IMR-90 (cell line): ENCODE measurements at regions not wholly inside any gene's neighbourhood (a gene's known extent, or its start where the extent isn't known, plus 50 kb on each side); places are given as distances from the start of the nearest gene placed in this dataset.

Experiments
- ATAC-seq: fragments of 200-7000 bp; cut with Tn5 transposase; 2 replicates; pipeline ENCODE4 v1.9.1; 2020; ENCODE audit warnings: low read depth, mild to moderate bottlenecking, moderate library complexity
- BruUV-seq: library from RNA; stranded (reverse); fragments of 400-500 nt; replicated peaks from 2 replicates; lab custom pipeline; 2021; lab: Mats Ljungman, UMichigan
- CTCF ChIA-PET: fragments of 300-600 bp; formaldehyde crosslinking; extraction: SDS; loops from one replicate; lab custom pipeline; 2021; ENCODE audit warnings: antibody characterized with exemption; lab: Yijun Ruan, JAX
- POLR2A ChIA-PET: fragments of 300-600 bp; sonication (Branson Sonifier 250); formaldehyde crosslinking; loops from one replicate; lab custom pipeline; 2022; ENCODE audit warnings: antibody characterized with exemption; ENCODE audit not compliant: unreplicated experiment; lab: Charles Lee
- DNase-seq: peaks from one replicate; pipeline ENCODE4 v3.0.0; 2013
- H2AFZ ChIP-seq: replicated peaks from 2 replicates; pipeline ENCODE3; 2013; ENCODE audit warnings: low read length, mild to moderate bottlenecking; ENCODE audit not compliant: poor library complexity
- H2AK5ac ChIP-seq: 2 replicates; pipeline ENCODE4 v1.6.1; 2013; ENCODE audit warnings: low read depth, low read length, inconsistent platforms
- H2AK9ac ChIP-seq: replicated peaks from 2 replicates; pipeline ENCODE3; 2013; ENCODE audit warnings: mild to moderate bottlenecking, low read depth, low read length, moderate library complexity; ENCODE audit not compliant: poor library complexity
- H2BK120ac ChIP-seq: 2 replicates; pipeline ENCODE4 v1.6.1; 2013; ENCODE audit warnings: low read depth, low read length, inconsistent platforms
- H2BK15ac ChIP-seq: 3 replicates; pipeline ENCODE4 v1.6.1; 2013; ENCODE audit warnings: low read depth, low read length, inconsistent platforms
- H2BK20ac ChIP-seq: 2 replicates; pipeline ENCODE4 v1.6.1; 2013; ENCODE audit warnings: low read depth, mild to moderate bottlenecking, inconsistent platforms, low read length, moderate library complexity
- H2BK5ac ChIP-seq: 2 replicates; pipeline ENCODE4 v1.6.1; 2013; ENCODE audit warnings: mild to moderate bottlenecking, low read depth, low read length, inconsistent platforms; ENCODE audit not compliant: poor library complexity, severe bottlenecking
- H3K14ac ChIP-seq: replicated peaks from 2 replicates; pipeline ENCODE4 v1.6.1; 2013; ENCODE audit warnings: low read depth, low read length, inconsistent platforms
- H3K18ac ChIP-seq: 2 replicates; pipeline ENCODE4 v1.6.1; 2013; ENCODE audit warnings: low read depth, low read length, control low read depth
- H3K23ac ChIP-seq: 2 replicates; pipeline ENCODE4 v1.6.1; 2013; ENCODE audit warnings: low read depth, low read length, inconsistent platforms
- H3K27ac ChIP-seq: 2 replicates; pipeline ENCODE4 v1.5.1; 2013; ENCODE audit warnings: mild to moderate bottlenecking, control low read depth, low read length; ENCODE audit not compliant: insufficient read depth
- H3K27me3 ChIP-seq: 2 replicates; pipeline ENCODE4 v1.6.1; 2013; ENCODE audit warnings: low read length; ENCODE audit not compliant: control insufficient read depth, insufficient read depth
- H3K36me3 ChIP-seq: 2 replicates; pipeline ENCODE4 v1.6.1; 2013; ENCODE audit warnings: low read length, mixed read lengths; ENCODE audit not compliant: control insufficient read depth, insufficient read depth
- H3K4ac ChIP-seq: 2 replicates; pipeline ENCODE4 v1.6.1; 2013; ENCODE audit warnings: low read depth, low read length, inconsistent platforms
- H3K4me1 ChIP-seq: 2 replicates; pipeline ENCODE4 v1.6.1; 2013; ENCODE audit warnings: low read length, mixed read lengths; ENCODE audit not compliant: control insufficient read depth, insufficient read depth
- H3K4me2 ChIP-seq: 2 replicates; pipeline ENCODE4 v1.6.1; 2013; ENCODE audit warnings: low read depth, mild to moderate bottlenecking, control low read depth, low read length, moderate library complexity
- H3K4me3 ChIP-seq: 2 replicates; pipeline ENCODE4 v1.5.1; 2013; ENCODE audit warnings: low read depth, mild to moderate bottlenecking, control low read depth, low read length, moderate library complexity; ENCODE audit not compliant: insufficient read depth
- H3K56ac ChIP-seq: 2 replicates; pipeline ENCODE4 v1.6.1; 2013; ENCODE audit warnings: low read length, inconsistent platforms; ENCODE audit not compliant: insufficient read depth; ENCODE audit errors: extremely low read depth
- H3K79me1 ChIP-seq, 2 experiments: 2 replicates each; pipeline ENCODE4 v1.6.1; 2013; ENCODE audit warnings: low read length in 2 of 2, inconsistent platforms in 1 of 2, low read depth in 1 of 2
- H3K9ac ChIP-seq: 2 replicates; pipeline ENCODE4 v1.6.1; 2013; ENCODE audit warnings: low read depth, low read length, control low read depth
- H3K9me1 ChIP-seq: 2 replicates; pipeline ENCODE4 v1.6.1; 2013; ENCODE audit warnings: low read length, inconsistent platforms; ENCODE audit not compliant: insufficient read depth
- H3K9me3 ChIP-seq: 2 replicates; pipeline ENCODE4 v1.6.1; 2013; ENCODE audit warnings: low read length; ENCODE audit not compliant: control insufficient read depth, insufficient read depth
- H4K20me1 ChIP-seq: 2 replicates; pipeline ENCODE4 v1.6.1; 2013; ENCODE audit warnings: low read length, inconsistent platforms; ENCODE audit not compliant: insufficient read depth
- H4K5ac ChIP-seq: 2 replicates; pipeline ENCODE4 v1.6.1; 2013; ENCODE audit warnings: mild to moderate bottlenecking, low read depth, low read length, control low read depth
- H4K8ac ChIP-seq, 2 experiments: 2 replicates each; pipeline ENCODE4 v1.6.1; 2013; ENCODE audit warnings: low read depth in 2 of 2, low read length in 2 of 2, control low read depth in 1 of 2, inconsistent platforms in 1 of 2
- H4K91ac ChIP-seq: 2 replicates; pipeline ENCODE4 v1.6.1; 2013; ENCODE audit warnings: low read depth, low read length, inconsistent platforms; ENCODE audit not compliant: insufficient read depth
- BHLHE40 ChIP-seq: fragments of 150-350 bp; IDR thresholded peaks from 2 replicates; pipeline ENCODE4 v1.6.1; 2016; ENCODE audit warnings: mild to moderate bottlenecking, low read depth, low read length
- CEBPB ChIP-seq: IDR thresholded peaks from 2 replicates; pipeline ENCODE4 v1.6.1; 2012; ENCODE audit warnings: low read depth, low read length, improper control_type of control experiment
- CHD1 ChIP-seq: IDR thresholded peaks from 2 replicates; pipeline ENCODE4 v1.6.1; 2012; ENCODE audit warnings: low read depth, low read length, improper control_type of control experiment
- CTCF ChIP-seq: conservative IDR thresholded peaks from 2 replicates; pipeline ENCODE4 v1.5.1; 2012; ENCODE audit warnings: mild to moderate bottlenecking, low read depth, low read length, improper control_type of control experiment
- FOS ChIP-seq: fragments of 150-350 bp; IDR thresholded peaks from 2 replicates; pipeline ENCODE4 v1.6.1; 2016; ENCODE audit warnings: low read depth, low read length
- MXI1 ChIP-seq: IDR thresholded peaks from 2 replicates; pipeline ENCODE4 v1.6.1; 2012; ENCODE audit warnings: low read depth, mild to moderate bottlenecking, low read length, moderate library complexity, borderline replicate concordance
- NFE2L2 ChIP-seq: fragments of 150-350 bp; IDR thresholded peaks from 2 replicates; pipeline ENCODE4 v1.6.1; 2016; ENCODE audit warnings: low read depth, mild to moderate bottlenecking, low read length
- POLR2A ChIP-seq: IDR thresholded peaks from 2 replicates; pipeline ENCODE4 v1.6.1; 2012; ENCODE audit warnings: mild to moderate bottlenecking, low read depth, low read length
- RAD21 ChIP-seq: IDR thresholded peaks from 2 replicates; pipeline ENCODE4 v1.6.1; 2012; ENCODE audit warnings: low read length, improper control_type of control experiment
- RCOR1 ChIP-seq: IDR thresholded peaks from 2 replicates; pipeline ENCODE4 v1.6.1; 2012; ENCODE audit warnings: mild to moderate bottlenecking, low read length, improper control_type of control experiment; ENCODE audit not compliant: insufficient replicate concordance
- RFX5 ChIP-seq: IDR thresholded peaks from 2 replicates; pipeline ENCODE4 v1.8.0; 2012; ENCODE audit warnings: low read depth, mild to moderate bottlenecking, low read length, moderate library complexity
- SMC3 ChIP-seq: fragments of 150-350 bp; IDR thresholded peaks from 2 replicates; pipeline ENCODE4 v1.6.1; 2016; ENCODE audit warnings: low read depth, mild to moderate bottlenecking, antibody characterized with exemption, low read length, moderate library complexity
- USF2 ChIP-seq: fragments of 150-350 bp; IDR thresholded peaks from 2 replicates; pipeline ENCODE4 v1.6.1; 2017; ENCODE audit warnings: mild to moderate bottlenecking, antibody characterized with exemption, low read length, low read depth
- WGBS, 2 experiments: methylation state at CpG; one replicate each; pipeline versions ENCODE4 v1.1.5 to v1.1.7; 2013; ENCODE audit warnings: missing lambda C conversion rate in 2 of 2; ENCODE audit not compliant: insufficient read length in 1 of 2; ENCODE audit errors: extremely low coverage in 2 of 2; 5-methylcytosine and 5-hydroxymethylcytosine counted together
- dilution Hi-C: fragments of 300-500 bp; cut with HindIII; formaldehyde crosslinking; loops from one replicate; pipeline ENCODE4 v1.14.3; 2018; ENCODE audit warnings: low sequenced_read_pairs; ENCODE audit not compliant: unreplicated experiment
- in situ Hi-C: fragments of 300-500 bp; cut with MboI; formaldehyde crosslinking; loops from 3 replicates; pipeline ENCODE4 v1.14.3; 2019; ENCODE audit warnings: low sequenced_read_pairs, inconsistent platforms, mixed read lengths
- intact Hi-C: fragments of 100-400 bp; cut with micrococcal nuclease; formaldehyde crosslinking; loops from 2 replicates; pipeline ENCODE4 v1.10.0; 2022

GRCh38 chr6:122129313-122130025 lies 270.0 kb upstream of the HSF2 start:
- no peak overlapping the region for H3K27ac ChIP-seq
- no peak overlapping the region for H3K4me3 ChIP-seq
- no peaks in the 10 kb centered on the region for H3K4me1 ChIP-seq
- H3K4ac ChIP-seq: no peak overlapping the region
- no peak overlapping the region for H2AFZ ChIP-seq
- dilution Hi-C loops (no loop called here), in situ Hi-C loops (no loop called here), intact Hi-C loops (no loop called here)
- ChIA-PET POLR2A (no interaction called here), CTCF (no interaction called here)
- H3K79me1 ChIP-seq: no peaks in the 10 kb centered on the region
- H3K18ac ChIP-seq: no peak overlapping the region
- no peak overlapping the region for H2BK20ac ChIP-seq
- H2AK5ac ChIP-seq: no peak overlapping the region
- no CpG with 5 or more reads among the region's 1 CpG for WGBS, 2 experiments
- H2BK5ac ChIP-seq: no peak overlapping the region
- H3K36me3 ChIP-seq: no peaks in the 10 kb centered on the region
- H3K56ac ChIP-seq: no peak overlapping the region
- H3K4me2 ChIP-seq: no peak overlapping the region
- H3K27me3 ChIP-seq: no peaks in the 10 kb centered on the region
- H3K14ac ChIP-seq: no peak overlapping the region
- no peaks in the 10 kb centered on the region for H3K9me1 ChIP-seq
- TF ChIP-seq RCOR1 (no peak), RAD21 (no peak), MXI1 (no peak), FOS (no peak), RFX5 (no peak), POLR2A (no peak), USF2 (no peak), SMC3 (no peak), CTCF (no peak), NFE2L2 (no peak), BHLHE40 (no peak), CHD1 (no peak), CEBPB (no peak)
- ATAC-seq (no peak), DNase-seq (no peak)
- H4K91ac ChIP-seq: no peak overlapping the region
- BruUV-seq: no TSS peak
- H2BK15ac ChIP-seq: no peak overlapping the region
- H3K9ac ChIP-seq: no peak overlapping the region
- H3K23ac ChIP-seq: no peak overlapping the region
- no peaks in the 10 kb centered on the region for H4K20me1 ChIP-seq
- H2AK9ac ChIP-seq: no peak overlapping the region
- no peak overlapping the region for H4K8ac ChIP-seq
- H3K9me3 ChIP-seq: no peaks in the 10 kb centered on the region
- H4K5ac ChIP-seq: no peak overlapping the region
- H2BK120ac ChIP-seq: no peak overlapping the region
